NCI-H2107 (cell line): ENCODE measurements at regions not wholly inside any gene's neighbourhood (a gene's known extent, or its start where the extent isn't known, plus 50 kb on each side); places are given as distances from the start of the nearest gene placed in this dataset.

ENCODE experiments used
- DNase-seq: peaks from one replicate; lab custom pipeline; 2025; lab: John Stamatoyannopoulos, UW

DNA sequence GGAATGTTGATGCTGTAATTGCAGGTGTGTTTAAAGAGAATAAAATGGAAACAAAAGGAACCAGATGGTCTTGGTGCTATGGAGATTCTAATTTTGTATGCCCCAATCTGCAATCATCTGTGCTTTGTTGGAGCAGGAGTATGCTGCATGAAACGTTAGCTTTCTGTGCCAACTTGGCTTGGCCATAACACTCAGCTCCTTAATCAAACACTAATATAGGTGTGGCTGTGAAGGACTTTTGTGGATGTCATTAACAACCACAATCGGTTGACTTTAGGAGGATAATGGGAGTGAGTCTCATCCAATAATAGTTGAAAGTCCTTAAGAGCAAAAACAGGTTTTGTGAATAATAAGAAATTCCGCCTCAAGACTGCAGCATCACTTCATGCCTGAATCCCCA lies 399.2 kb downstream of the NLGN4X start:
- DNase-seq: no peak

DNA sequence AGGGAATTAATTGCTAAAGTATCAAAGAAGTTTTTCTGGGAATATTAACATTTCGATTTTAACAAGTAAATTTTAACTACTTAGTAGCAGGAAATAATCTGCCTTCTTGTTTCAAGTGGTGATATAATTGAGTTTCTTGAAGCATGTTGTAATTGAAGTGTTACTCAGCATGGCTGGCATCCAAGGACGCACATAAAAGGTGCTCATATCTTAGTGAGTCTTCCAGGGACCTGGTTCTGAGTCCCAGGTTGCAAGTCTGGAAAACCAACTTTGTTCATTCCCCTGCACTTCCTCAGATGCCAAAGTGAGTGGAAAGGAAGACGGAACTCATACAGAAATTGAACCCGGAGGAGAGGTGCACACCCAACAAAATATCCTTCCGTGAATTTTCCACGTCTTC lies 399.6 kb downstream of the NLGN4X start:
- no peak for DNase-seq

DNA sequence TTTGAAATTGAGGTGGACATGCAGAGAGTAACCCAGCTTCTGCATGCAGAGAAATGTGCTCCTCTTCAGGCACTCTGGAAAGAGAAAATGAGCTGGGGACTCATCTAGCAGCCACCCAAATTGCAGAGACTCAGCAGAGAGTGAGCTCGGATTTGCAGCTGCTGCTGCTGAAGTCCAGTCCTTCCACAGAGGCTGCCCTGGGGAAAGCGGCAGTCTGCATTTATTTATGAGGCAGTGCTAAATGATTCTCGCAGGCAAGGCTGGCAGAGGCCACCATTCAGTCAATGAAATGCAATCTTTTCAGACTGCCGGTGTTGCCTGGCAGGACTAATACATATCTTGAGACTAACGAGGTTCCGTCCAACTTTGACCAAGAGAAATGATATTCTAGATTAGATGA lies 404.8 kb downstream of the NLGN4X start:
- no peak for DNase-seq

DNA sequence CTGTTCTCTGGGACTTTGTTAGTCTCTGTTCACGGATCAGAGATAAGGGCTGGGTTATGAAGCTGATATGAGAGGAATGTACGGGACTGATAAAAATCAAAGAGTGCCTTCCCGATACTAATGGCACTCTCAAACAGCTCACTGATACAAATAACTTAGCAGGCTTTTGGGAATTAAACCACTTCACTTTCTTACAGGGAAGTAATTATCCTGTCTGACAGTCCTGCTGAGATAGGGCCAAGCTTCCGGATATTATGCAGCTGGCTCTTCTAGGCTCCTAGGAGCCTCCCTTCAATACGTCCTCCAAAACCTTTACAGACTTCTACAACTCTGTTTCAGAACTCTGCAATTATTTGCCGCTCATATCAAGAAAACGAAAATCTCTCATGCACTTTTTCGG lies 418.0 kb downstream of the NLGN4X start:
- no peak for DNase-seq

DNA sequence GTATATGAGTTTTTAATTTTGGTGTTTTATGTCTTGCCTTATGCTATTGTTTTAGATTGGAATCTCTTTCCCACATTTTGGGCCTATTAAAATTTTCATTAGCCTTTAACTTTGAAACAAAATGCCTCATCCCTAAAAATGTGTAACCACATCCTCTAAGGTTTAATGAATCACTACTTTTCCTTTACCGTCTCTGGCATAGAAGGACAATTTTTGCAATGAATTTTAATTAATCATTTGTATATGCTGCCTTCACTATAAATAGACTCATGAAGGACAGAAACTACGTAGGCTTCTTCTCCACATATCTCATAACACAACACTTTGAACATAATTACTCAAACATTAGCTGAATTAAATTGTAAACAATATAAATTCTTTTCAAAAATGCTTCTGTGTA lies 421.5 kb downstream of the NLGN4X start:
- DNase-seq: no peak

DNA sequence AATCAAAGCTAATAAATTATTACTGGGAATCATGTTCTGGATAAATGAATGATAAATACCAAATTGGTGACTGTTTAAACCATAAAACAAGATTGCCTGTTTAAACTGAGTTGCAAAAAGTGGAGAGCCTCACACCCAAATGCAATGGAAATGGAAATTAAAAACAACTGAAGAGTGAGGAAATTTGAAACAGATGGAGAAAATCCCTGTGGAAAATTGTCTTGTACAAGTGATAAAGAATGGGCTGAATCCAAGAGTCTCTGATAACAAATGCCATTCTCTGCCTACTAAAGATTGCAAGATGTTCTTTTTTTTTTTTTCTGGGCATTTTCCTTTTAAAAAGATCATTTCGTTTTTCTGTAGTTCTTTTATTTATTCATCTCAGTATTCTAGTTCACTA lies 426.3 kb downstream of the NLGN4X start:
- no peak for DNase-seq

DNA sequence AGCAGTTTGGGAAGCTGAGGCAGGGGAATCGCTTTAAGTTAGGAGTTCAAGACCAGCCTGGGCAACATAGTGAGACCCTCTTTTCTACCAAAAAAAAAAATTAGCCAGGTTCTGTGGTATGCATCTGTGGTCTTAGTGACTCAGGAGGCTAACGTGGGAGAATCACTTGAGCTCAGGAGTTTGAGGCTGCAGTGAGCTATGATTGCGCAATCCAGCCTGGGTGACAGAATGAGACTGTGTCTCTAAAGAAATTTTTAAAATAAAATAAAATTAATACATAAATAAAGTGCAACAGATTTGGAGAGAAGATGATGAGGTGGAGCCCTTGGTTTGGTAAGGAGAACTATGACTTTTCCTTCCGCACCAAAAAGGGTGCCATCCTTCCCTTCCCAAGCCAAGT lies 436.9 kb downstream of the NLGN4X start:
- no peak for DNase-seq

DNA sequence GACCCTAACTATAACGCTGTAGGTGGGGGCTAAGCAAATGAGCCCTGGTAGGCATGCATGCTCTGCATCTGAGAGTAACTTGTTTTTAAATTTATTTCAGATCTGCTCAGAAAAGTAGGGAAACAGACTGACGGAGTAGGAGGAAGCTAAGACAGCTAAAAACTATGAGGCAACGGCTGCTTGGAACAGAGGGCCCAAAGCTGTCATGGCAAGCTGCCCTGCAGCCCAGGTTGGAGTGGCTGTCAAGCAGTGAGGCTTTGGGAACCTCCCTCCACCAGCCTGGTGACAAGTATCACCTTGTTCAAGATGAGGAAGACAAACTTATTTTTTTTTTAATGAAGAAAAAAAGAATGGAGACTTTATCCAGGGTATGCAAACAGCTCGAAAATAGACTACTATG lies 439.8 kb downstream of the NLGN4X start:
- no peak for DNase-seq

DNA sequence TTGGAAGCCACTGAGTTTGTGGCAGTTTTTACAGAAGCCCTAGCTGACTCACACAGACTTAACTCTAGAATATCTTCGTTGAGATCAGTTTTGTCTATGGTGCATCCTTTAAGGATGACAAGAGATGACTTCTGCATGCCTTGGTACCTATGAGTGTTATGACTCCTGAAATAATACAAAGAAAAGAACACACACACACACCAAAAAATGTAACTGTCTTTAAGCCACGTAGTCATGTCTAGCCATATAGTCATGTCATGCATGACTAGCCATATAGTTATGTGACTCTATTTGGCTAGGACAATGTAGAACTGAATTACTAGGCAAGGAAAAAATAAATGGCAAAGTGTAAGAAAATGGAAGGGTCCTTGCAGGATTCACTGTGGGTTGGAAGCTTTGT lies 447.8 kb downstream of the NLGN4X start:
- no peak for DNase-seq

DNA sequence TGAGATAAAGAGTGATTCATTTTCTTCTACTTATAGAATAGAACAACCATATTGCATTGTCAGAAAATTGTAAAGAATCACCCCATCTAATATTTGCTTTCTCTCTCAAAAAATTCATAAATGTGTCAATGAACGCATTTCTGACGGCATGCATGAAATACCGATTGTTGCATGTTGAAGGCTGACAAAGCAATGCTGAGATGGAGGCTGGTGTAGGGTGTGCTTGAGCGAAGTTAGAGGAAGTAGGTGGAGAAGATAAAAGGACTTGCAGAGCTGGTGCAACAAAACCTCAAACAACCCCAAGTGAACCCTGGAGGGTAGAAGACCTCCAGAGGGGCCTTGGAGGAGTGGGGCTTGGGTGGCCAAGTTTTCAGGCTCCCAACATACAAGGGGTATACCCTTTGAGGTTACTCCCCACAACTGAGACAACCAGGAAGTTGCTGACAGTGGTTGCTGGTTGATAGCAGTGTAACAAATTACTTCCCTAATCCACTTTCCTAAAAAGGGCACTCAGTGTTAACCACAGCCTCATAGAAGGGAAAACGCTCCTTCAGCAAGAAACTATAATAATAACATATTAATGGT lies 452.7 kb downstream of the NLGN4X start:
- no peak for DNase-seq

DNA sequence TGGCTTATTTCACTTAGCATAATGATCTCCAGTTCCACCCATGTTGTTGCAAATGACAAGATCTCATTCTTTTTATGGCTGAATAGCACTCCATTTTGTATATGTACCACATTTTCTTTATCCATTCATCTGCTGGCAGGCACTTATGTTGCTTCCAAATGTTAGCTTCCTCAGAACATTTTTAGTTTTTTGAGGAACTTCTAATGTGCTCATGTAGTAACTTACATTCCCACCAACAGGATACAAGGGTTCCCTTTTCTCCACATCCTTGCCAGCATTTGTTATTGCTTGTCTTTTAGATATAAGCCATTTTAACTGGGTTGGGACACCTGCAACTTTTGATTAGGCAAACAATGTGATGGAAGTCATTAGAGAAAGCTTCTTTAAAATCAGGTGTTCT lies 454.2 kb downstream of the NLGN4X start:
- DNase-seq: no peak

DNA sequence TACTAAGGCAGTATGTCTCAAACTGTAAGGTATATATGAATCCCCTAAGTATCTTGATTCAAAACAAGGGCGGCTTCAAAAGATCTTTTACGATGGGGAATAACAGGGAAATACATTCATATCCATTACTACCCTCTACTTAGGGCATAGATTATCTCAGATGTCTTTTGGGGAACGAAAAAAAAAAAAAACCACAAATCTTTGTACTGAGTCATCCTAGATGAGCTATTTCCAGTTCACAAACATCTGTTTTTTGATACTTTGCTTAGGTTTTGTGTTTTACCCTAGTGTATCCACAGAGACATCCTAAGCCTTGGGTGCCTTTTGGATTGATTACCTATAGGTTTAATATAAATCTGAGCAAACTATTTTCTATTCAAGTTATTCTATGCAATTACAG lies 457.2 kb downstream of the NLGN4X start:
- no peak for DNase-seq

DNA sequence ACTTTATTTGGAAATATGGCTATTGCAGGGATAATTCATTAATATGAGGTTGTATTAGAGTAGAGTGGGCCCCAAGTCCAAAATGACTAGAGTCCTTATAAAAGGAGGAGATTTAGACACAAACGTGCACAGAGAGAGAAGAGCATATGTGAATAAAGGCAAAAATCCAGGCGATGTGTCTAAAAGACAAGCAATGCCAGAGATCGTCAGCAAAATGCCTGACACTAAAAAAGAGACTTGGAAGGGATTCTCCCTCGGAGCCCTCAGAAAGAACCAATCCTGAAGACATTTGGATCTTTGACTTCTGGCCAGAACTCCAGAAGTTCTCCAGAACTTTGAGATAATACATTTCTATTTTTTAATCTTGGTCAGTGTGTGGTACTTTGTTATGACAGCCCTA lies 472.1 kb downstream of the NLGN4X start:
- no peak for DNase-seq

DNA sequence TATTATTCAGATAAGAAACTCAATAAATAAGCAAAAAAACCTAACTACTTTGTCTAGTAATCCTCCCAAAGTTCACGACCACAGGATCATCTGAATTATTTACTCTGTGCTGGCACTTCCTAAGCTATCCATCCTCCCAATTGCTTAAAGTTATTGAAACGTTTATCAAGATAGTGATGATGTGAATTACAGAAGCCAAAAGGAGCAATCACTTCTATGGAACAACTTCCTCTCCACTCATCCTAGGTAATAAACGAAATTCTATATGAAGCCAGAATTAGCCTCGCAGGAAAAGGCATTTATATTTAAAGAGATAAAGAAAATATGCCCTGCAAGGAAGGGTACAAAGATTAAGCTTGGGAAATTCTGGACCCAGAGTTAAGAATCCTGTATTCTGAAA lies 475.4 kb downstream of the NLGN4X start:
- no peak for DNase-seq

DNA sequence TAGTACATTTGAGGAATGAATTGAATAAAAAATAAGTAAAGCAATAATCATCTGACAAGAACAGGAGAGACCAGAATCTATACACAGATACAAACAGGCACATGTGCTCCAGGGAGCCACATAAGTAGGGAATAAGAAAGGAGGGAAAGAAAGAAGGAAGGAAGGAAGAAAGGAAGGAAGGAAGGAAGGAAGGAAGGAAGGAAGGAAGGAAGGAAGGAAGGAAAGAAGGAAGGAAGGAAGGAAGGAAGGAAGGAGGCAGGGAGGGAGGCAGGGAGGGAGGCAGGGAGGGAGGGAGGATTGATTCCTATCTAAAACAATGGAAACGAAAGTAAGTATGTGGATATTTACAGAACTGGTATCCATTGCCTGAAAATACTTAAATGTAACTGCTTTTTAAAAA lies 475.8 kb downstream of the NLGN4X start:
- DNase-seq: no peak

DNA sequence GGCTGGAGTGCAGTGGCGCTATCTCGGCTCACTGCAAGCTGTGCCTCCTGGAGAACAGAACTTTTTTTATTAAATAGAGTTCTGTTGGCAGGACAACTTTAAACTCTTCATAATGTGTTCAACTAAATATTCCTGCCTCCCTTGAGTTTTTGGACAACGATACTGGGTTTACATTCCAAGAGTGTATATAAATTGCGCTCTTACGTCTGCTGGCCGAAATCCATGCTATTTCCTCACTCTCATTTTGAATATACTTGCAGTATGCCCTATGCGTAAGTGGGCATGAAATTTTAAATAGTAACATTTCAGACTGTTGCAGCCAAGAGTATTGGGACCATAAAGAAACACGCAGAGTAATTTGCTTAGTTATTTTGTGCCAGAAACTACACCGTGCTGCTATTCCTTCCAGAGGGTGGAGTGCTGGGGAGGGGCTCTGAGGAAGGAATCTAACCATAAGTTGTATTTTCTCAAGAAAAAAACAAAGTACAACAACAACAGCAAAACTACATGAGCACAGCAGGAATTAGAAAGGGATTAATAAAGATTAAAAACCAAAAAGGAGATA lies 480.0 kb downstream of the NLGN4X start:
- DNase-seq: no peak

DNA sequence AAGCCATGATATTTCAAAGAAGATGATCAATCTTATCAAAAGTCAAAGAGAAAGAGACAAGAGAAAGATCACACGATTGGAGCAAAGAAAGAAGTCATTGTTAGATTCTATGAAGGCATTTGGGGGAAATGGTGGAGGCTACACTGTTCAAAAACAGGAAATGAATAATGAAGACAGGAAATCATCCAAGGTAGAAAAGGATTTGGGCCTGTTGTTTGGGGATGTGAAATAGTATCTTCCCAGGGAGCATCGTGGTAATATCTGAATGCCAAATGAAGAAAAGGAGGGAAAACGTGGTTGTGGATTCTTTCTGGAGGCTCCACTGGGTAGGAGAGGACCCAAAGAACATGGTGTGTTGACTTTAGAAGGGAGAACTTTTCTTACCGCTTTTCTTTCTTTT lies 482.4 kb downstream of the NLGN4X start:
- no peak for DNase-seq

DNA sequence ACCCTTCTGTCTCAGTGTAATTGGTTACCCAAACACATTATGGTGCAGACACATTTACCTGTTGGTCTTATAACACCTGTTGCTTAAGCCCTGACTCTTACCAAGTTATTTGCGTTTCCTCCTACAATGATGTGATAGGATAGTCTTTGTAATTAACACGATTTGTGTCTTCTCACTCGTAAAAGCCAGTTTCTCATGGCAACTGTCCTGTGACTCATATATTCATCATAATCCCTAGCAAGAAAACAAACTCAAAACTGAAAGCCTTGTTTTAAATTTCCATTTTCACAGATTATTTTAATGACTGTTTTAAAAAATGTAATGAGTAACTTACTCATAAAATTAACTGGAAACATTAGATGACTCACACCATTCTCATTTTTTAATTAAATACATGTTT lies 495.2 kb downstream of the NLGN4X start:
- no peak for DNase-seq

DNA sequence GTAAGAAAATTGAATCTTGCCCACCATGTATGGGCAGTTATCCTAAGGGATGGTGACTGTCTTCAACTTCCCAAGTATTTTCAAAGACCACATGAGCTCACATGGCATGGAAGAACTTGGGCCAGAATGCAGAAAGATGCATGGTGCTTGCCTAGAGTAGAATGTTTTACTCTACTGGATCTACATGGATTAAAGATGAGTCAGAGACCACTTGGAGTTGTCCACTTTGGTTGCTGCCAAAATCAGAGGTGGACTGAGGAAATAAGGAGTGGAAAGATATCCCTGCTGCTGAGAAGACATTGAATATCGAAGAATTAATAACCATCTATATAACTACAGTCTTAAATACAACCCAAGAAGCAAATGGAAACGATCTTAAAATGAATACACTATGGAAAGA lies 498.1 kb downstream of the NLGN4X start:
- DNase-seq: no peak

DNA sequence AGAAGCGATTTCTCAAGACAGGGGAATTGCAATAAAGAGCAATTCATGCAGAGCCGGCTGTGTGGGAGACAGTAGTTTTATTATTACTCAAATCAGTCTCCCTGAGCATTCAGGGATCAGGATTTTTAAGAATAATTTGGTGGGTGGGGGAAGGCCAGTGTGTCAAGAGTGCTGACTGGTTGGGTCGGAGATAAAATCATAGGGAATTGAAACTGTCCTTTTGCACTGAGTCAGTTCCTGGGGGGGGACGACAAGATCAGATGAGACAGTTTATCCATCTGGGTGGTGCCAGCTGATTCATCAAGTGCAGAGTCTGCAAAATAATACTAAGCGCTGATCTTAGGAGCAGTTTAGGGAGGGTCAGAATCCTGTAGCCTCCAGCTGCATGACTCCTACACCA lies 502.4 kb downstream of the NLGN4X start:
- DNase-seq: no peak

DNA sequence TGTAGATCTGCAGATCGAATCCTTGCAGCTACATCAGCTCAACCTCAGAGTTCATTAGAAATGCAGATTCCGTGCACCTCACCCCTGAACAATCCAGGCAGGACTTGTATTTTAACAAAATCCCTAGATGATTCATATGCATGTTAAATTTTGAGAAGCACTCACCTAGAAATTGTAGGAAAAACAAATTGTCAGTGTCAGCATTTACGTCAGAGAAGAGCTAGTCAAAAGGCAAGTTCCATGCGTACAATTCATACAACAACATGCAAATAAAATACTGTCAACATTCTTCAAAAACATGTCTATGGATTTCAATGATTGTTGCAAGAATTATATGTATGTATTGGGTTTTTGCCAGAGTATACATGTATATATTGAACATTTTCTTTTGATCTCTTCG lies 504.5 kb downstream of the NLGN4X start:
- no peak for DNase-seq

DNA sequence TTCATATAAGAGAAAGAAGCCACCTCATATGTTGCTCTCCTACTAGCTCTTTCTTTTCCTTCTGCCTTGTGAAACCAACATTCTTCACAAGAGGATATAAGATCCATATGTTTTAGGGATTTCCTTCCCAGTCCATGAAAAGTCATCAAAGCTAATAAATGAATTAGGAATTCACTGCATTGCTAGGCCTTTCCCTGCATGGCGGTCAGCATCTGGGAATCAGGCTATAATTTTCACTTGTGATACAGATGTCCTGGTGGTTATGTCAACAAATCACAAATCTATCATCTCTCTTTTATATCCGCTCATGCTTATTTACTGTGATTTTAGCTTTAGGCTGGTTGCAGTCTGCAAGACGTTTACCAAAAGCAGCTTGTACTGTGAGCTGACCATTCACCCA lies 510.0 kb downstream of the NLGN4X start:
- no peak for DNase-seq

DNA sequence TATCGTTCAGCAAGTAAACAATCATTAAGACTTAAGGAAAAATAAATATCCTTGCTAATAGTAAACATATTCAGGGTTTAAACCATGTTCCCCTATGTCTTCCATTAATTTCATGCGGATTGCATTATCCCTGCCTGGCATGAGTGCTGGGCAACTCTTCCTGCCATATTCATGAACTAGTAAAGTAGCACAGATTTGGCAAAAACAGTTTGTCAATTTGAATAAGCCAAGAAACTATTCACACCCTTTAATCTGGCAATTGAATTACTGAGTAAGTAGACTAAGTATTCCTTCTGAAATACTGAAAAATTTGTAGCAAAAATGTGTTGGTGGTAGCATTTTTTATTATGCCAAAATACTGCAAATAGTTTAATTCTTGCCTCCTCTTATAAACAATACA lies 512.0 kb downstream of the NLGN4X start:
- no peak for DNase-seq

DNA sequence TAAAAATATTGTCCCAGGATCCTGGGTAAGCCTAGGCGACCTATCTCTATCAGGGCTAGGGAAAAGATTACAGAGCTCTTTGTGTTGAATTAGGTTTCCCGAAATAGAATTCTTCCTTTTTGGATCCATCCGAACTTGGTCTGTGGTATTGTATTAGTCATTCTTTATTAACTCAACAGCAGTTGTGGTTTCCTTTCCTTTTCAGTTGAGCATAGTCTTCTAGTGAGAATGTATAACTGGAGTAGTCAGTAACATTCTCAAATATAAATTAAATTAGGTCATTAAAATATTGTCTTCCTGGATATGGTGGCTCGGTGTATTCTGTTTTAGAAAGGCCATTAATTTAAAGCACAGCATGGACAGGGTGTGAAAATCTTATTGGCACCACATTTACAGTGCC lies 520.4 kb downstream of the NLGN4X start:
- DNase-seq: no peak

DNA sequence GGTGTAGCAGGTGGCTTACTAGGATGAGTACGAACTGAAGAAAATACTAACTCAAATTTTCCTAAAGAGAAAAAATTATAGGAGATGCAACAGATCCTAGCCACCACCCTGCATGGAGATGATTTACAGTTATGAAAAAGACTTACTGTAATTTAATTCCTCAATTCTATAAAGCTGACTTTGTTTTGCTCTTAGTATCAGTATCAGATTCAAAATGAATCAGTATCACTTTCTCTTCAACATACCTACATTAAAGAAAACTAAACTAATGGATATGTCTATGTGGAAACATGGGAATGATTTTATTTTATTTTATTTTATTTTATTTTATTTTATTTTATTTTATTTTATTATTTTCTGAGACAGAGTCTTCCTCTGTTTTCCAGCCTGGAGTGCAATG lies 525.8 kb downstream of the NLGN4X start:
- no peak for DNase-seq
